Testis (tissue), 2 donors: ENCODE measurements at regions not wholly inside any gene's neighbourhood (a gene's known extent, or its start where the extent isn't known, plus 50 kb on each side); places are given as distances from the start of the nearest gene placed in this dataset.

Source experiments
- POLR2A ChIP-seq: fragments of 450-650 bp; IDR thresholded peaks from one replicate; pipeline ENCODE4 v1.6.1; 2017; ENCODE audit warnings: antibody characterized with exemption, mild to moderate bottlenecking, moderate library complexity
- TF ChIP-seq, protein P1 (sequence below), 3 experiments: fragments of 450-650 bp in 2 of 3; fragments of 200-600 bp in 1 of 3; sonication (generic) in 1 of 3; IDR thresholded peaks; one replicate each; pipeline ENCODE4 v1.5.1; 2016 to 2019; ENCODE audit warnings: antibody characterized with exemption in 3 of 3, mild to moderate bottlenecking in 2 of 3, moderate library complexity in 1 of 3

DNA sequence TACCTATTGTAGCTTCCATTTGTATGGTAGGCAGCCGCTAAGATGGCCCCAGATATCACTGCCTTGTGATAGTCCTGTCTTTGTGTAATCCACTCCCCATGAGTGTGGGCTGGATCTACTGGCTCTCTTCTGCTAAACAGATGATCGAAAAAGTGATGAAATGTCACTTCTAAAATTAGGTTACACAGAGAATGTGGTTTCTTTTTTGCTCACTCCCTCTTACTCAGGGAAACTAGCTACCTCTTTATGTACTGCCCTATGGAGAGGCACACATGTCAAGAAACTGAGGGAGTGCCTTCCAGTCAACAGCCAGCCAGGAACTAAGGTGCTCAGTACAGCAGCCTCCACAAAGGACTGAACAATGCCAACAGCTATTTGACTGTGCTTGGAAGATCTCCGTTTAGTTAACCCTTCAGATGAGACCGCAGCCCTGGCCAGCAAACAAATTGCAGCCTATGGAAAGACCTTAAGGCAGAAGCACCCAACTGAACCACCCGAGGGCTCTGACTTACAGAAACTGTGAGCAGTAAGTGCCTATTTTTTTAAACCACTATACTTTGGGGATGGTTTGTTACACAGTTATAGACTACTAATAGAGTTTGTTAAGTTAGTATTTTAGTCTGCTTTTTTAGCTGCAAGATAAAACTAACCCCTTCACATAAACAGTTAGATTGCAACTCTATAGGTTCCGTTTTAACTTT is 113.2 kb upstream of the MAF start:
- TF ChIP-seq, protein P1, sequence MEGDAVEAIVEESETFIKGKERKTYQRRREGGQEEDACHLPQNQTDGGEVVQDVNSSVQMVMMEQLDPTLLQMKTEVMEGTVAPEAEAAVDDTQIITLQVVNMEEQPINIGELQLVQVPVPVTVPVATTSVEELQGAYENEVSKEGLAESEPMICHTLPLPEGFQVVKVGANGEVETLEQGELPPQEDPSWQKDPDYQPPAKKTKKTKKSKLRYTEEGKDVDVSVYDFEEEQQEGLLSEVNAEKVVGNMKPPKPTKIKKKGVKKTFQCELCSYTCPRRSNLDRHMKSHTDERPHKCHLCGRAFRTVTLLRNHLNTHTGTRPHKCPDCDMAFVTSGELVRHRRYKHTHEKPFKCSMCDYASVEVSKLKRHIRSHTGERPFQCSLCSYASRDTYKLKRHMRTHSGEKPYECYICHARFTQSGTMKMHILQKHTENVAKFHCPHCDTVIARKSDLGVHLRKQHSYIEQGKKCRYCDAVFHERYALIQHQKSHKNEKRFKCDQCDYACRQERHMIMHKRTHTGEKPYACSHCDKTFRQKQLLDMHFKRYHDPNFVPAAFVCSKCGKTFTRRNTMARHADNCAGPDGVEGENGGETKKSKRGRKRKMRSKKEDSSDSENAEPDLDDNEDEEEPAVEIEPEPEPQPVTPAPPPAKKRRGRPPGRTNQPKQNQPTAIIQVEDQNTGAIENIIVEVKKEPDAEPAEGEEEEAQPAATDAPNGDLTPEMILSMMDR (IDR thresholded peaks at IDR 0.05): no peak
- no peak for TF ChIP-seq POLR2A
